GM19438 (cell line): ENCODE measurements at regions not wholly inside any gene's neighbourhood (a gene's known extent, or its start where the extent isn't known, plus 50 kb on each side); places are given as distances from the start of the nearest gene placed in this dataset.
"Not testable (repeated sequence)": the region's sequence is repeated elsewhere in the genome, so short reads cannot be mapped to it uniquely, and the experiment has no call there.

Source experiments
- ATAC-seq: cut with Tn5 transposase; IDR thresholded peaks from one replicate; pipeline ENCODE4 v1.9.1; 2021; ENCODE audit warnings: low read depth; ENCODE audit not compliant: unreplicated experiment

GRCh38 chr6:86142326-86142725 lies 499.6 kb upstream of the SYNCRIP start:
- no peak for ATAC-seq

DNA sequence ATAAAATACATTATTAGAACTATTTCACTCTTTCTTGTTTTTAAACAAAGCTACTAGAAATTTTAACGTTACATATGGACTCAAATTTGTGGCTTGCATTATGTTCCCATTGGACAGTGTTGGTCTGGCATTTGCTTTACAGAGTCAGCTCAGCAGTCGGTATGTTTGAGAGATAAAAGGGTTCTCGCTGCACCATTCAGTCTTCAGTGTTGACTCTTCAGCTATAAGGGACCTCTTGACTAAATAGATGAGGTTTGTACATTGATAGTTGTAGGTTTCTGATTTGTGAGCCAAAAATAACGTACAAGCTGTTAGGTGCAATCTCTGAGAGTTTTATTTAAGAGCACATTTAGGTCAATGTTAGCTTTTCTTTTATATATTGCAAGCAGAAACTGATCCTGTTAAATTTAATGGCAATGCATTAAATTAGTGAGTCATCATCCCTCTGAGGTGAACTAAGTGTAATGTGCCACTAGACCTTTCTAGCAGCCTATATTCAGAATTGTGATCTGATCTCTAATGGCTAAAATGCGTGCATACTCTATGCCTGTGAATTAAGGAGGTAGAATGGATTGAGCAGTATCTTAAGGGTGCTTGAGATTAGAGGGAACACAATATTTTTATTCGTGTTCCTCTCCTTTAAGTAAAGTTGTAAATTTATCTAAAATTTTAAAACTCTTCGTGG lies 485.6 kb upstream of the SYNCRIP start:
- ATAC-seq = no peak

DNA sequence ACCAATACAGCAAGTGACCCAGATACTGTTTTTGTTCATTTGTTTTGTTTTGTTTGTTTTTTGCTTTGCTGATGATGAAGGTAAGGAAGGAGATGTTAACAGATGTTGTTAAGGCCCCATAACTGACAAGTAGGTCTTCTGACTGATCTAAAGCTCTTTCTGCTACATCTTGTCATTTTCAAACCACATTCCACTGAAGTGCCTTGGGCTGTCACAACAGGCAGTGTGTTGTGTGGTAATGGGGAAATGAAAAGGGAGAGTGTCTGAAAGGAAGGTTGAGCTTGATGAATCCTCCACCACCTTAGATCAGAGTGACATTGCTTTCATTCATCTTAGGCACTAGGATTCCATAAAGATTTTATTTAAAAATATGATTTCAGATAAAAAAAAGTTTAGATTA lies 479.4 kb upstream of the SYNCRIP start:
- no peak for ATAC-seq

GRCh38 chr6:86118271-86118670 lies 475.6 kb upstream of the SYNCRIP start:
- ATAC-seq = no peak

DNA sequence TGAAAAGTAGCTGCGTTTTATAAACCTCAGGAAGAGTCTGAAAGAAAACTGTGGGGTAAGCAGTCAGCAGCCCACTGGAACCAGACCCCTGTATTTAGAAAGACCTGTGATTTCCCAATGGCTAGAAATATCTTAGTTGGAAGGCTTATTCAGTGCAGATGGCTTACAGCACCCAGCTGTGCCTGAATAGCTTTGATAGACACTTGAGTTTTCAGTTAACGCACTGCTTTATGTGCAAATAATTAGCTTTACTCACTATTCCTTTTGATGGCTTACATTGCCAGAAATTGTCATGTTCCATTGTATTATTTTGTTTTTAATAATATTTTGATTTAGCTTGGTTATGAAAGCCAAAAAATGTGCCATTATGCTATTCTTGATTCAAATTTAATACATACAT lies 465.3 kb upstream of the SYNCRIP start:
- ATAC-seq = no peak

- ATAC-seq = no peak
Measured at GRCh38 chr6:86087954-86088353, 445.3 kb upstream of the SYNCRIP start.

DNA sequence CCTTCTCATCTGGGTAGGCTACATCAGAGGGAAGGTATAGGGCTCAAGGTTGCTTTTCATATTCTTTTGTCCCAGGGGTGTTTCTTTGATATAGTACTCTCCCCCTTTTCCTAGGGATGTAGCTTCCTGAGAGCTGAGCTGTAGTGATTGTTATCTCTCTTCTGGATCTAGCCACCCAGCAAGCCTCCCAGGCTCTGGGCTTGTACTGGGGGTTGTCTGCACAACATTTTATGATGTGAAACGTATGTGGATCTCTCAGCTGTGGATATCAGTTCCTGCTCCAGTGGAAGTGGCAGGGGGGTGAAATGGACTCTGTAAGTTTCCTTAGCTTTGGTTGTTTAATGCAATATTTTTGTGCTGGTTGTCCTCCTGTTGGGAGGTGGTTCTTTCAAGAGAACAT lies 437.3 kb upstream of the SYNCRIP start:
- no peak for ATAC-seq

GRCh38 chr6:86070151-86070550 lies 427.5 kb upstream of the SYNCRIP start:
- ATAC-seq = no peak

GRCh38 chr6:86065002-86065401 lies 422.3 kb upstream of the SYNCRIP start:
- ATAC-seq = not testable (repeated sequence)

DNA sequence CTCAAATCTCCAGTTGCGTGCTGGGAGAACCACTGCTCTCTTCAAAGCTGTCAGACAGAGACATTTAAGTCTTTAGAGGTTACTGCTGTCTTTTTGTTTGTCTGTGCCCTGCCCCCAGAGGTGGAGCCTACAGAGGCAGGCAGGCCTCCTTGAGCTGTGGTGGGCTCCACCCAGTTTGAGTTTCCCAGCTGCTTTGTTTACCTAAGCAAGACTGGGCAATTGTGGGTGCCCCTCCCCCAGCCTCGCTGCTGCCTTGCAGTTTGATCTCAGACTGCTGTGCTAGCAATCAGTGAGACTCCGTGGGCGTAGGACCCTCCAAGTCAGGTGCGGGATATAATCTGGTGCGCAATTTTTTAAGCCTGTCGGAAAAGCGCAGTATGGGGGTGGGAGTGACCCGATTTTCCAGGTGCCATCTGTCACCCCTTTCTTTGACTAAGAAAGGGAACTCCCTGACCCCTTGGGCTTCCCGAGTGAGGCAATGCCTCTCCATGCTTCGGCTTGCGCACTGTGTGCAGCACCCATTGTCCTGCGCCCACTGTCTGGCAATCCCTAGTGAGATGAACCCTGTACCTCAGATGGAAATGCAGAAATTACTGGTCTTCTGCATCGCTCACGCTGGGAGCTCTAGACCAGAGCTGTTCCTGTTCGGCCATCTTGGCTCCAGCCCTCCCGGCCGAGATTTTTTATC lies 414.8 kb upstream of the SYNCRIP start:
- ATAC-seq = not testable (repeated sequence)

- no peak for ATAC-seq
Measured at GRCh38 chr6:86045038-86045437, 402.4 kb upstream of the SYNCRIP start.

DNA sequence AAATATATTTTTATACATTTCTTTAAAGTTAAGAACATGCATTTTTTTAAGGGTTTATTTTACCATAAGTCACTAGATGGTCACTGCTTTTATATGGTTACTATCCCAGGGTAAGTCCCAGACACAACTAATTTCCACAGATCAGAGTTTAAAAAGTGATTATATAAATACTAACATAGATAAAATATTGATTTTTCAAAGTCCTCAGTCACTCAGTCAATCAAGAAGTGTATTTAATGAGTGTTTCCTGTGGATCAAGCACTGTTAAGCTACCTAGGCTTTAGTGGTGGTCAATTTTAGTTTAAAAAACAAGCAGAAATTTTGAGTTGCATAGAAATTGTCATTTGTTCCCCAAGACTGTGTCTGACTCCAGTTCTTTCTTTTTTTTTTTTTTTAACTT lies 399.5 kb upstream of the SYNCRIP start:
- no peak for ATAC-seq

DNA sequence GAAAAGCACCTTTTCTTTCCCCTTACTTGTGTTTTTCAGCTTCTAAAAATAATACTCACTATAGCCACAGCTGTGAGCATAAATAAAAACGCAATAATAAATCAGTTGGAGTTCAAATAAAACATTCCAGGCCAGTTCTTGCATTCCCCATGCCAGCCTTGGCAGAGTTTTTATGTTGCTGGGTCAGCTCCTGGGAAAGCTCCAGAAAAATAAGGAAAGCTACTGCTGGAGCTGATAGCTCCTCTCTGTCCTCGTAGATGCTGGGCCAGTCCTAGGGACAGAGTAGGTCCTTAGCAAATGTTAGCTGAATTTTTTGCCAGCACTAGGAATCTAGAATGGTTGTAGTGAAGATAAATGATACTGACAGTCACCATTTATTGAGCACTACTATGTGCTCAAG lies 389.0 kb upstream of the SYNCRIP start:
- no peak for ATAC-seq

DNA sequence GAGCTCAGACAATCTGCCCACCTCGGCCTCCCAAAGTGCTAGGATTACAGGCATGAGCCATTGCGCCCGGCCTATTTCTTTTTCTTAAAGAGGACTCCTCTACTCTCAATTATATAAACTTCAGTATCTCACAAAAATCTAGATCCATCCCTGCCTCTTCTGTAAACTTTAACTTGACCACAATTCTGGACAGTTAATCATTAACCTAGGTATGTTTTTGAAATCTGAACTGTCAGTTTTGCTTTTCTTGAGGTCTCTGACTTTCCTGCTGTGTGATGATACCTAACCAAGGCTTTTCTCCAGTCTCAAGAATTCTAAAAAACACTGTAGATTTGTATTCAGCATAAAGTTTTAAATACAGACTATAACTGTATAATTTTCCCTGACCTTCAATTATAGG lies 388.2 kb upstream of the SYNCRIP start:
- peak; percentile 65 for ATAC-seq

- no peak for ATAC-seq
Measured at GRCh38 chr6:86028776-86029175, 386.1 kb upstream of the SYNCRIP start.

- ATAC-seq = not testable (repeated sequence)
Measured at GRCh38 chr6:86026890-86027289, 384.2 kb upstream of the SYNCRIP start.

DNA sequence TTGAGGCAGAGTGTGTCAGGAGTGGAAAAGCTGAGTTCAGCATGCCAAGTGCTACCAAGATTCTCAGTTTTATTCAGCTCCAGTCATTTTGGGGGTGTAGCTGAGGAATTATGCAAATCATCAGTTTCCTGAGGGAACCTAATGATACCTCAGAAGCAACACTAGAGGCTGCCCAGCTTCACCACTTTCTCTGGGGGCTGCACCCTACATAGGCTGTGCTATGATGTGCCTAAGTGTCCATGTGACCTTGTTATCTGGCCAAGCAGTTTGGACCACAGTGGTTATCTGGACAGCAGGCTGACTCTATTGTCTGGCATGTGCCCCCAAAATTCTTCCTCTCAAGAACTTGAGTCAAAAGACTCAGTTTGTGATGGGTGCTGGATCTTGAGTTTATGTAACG lies 374.6 kb upstream of the SYNCRIP start:
- ATAC-seq = peak; percentile 70

GRCh38 chr6:86016567-86016966 lies 373.9 kb upstream of the SYNCRIP start:
- ATAC-seq = no peak

- ATAC-seq = no peak
Measured at GRCh38 chr6:86016077-86016476, 373.4 kb upstream of the SYNCRIP start.

GRCh38 chr6:86012991-86013390 lies 370.3 kb upstream of the SYNCRIP start:
- ATAC-seq = peak; percentile 49

DNA sequence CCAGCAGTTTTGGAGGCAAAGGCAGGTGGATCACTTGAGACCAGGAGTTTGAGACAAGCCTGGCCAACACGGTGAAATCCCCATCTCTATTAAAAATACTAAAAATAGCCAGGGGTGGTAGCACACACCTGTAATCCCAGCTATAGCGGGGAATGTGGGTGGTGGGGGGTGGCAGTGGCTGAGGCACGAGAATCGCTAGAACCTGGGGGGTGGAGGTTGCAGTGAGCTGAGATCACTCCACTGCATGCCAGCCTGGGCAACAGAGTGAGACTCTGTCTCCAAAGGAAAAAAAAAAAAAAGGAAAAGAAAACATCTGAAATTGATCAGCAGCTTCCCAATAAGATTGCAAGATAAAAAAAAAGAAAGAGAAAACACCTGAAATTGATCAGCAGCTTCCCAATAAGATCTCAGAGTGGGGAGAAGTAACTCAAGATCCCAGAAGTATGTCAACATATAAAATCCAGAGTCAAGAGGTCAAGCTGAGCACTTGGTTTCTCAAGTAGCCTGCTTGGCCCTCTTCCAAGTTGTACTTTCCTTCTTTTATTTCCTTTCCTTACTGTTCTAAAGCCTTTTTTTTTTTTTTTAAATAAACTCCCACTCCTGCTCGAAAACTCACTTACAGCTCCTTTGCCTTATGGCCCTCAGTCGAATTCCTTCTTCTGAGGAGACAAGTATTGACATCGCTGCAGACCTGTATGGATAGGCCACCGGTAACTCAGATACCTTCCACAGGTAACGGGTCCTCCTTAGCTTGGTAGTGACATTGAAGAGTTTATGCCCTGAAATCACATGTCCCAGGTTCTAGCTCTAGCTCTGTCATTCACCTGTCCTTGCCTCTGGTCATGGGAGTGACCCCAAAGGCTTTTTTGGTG lies 368.5 kb upstream of the SYNCRIP start:
- no peak for ATAC-seq
